GM12891 (cell line): ENCODE measurements at regions not wholly inside any gene's neighbourhood (a gene's known extent, or its start where the extent isn't known, plus 50 kb on each side); places are given as distances from the start of the nearest gene placed in this dataset.

ENCODE experiments used
- PAX5 ChIP-seq: IDR thresholded peaks from 2 replicates; pipeline ENCODE4 v1.6.1; 2011; ENCODE audit warnings: low read length, moderate library complexity, mild to moderate bottlenecking; ENCODE audit not compliant: insufficient read depth, severe bottlenecking
- POLR2A ChIP-seq: IDR thresholded peaks from 2 replicates; pipeline ENCODE4 v1.6.1; 2011; ENCODE audit warnings: low read depth, low read length, control low read depth
- POLR2AphosphoS5 ChIP-seq: IDR thresholded peaks from 2 replicates; pipeline ENCODE4 v1.6.1; 2011; ENCODE audit warnings: low read depth, low read length, control low read depth
- POU2F2 ChIP-seq: IDR thresholded peaks from 2 replicates; pipeline ENCODE4 v1.6.1; 2011; ENCODE audit warnings: low read depth, mild to moderate bottlenecking, control low read depth, low read length, moderate library complexity
- SPI1 ChIP-seq: IDR thresholded peaks from 2 replicates; pipeline ENCODE4 v1.6.1; 2011; ENCODE audit warnings: low read depth, low read length, control low read depth
- TAF1 ChIP-seq: IDR thresholded peaks from 2 replicates; pipeline ENCODE4 v1.6.1; 2011; ENCODE audit warnings: low read depth, low read length, control low read depth

- TF ChIP-seq POLR2AphosphoS5 (no peak), POLR2A (no peak), SPI1 (no peak), POU2F2 (no peak), TAF1 (no peak), PAX5 (no peak)
Measured at GRCh38 chr12:97837401-97837800, 374.8 kb downstream of the RMST start.
